ENCODE measurements at regions not wholly inside any gene's neighbourhood (a gene's known extent, or its start where the extent isn't known, plus 50 kb on each side); places are given as distances from the start of the nearest gene placed in this dataset.

DNA sequence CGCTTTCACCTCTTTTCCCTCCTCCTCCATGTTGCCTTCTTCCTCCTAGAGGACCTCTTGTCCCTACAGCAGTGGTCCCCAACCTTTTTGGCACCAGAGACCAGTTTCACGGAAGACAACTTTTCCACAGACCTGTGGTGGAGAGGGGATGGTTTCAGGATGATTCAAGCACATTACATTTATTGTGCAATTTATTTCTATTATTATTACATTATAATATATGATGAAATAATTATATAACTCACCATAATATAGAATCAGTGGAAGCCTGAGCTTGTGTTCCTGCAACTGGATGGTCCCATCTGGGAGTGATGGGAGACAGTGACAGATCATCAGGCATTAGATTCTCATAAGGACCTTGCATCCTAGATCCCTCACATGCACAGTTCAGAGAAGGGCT is 152.2 kb upstream of the NCKAP5 start:
- peaks cover 3% of the 10 kb centered on the region; the same call in 1 of the 2 replicates for H3K9me2 ChIP-seq (ENCODE audit: insufficient read depth)
- no peaks in the 10 kb centered on the region for H3K27me3 ChIP-seq (ENCODE audit: insufficient read depth)
- ATAC-seq (no peak), DNase-seq (ENCODE audit: low spot score) (no peak)
- no peaks in the 10 kb centered on the region for H3K36me3 ChIP-seq (ENCODE audit: insufficient read depth)
- no peaks in the 10 kb centered on the region for H3F3A ChIP-seq (replicated peaks; ENCODE audit: low read depth)
- TF ChIP-seq, protein P1, sequence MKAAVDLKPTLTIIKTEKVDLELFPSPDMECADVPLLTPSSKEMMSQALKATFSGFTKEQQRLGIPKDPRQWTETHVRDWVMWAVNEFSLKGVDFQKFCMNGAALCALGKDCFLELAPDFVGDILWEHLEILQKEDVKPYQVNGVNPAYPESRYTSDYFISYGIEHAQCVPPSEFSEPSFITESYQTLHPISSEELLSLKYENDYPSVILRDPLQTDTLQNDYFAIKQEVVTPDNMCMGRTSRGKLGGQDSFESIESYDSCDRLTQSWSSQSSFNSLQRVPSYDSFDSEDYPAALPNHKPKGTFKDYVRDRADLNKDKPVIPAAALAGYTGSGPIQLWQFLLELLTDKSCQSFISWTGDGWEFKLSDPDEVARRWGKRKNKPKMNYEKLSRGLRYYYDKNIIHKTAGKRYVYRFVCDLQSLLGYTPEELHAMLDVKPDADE (IDR thresholded peaks at IDR 0.05), result no peak
- TF ChIP-seq, protein P2, sequence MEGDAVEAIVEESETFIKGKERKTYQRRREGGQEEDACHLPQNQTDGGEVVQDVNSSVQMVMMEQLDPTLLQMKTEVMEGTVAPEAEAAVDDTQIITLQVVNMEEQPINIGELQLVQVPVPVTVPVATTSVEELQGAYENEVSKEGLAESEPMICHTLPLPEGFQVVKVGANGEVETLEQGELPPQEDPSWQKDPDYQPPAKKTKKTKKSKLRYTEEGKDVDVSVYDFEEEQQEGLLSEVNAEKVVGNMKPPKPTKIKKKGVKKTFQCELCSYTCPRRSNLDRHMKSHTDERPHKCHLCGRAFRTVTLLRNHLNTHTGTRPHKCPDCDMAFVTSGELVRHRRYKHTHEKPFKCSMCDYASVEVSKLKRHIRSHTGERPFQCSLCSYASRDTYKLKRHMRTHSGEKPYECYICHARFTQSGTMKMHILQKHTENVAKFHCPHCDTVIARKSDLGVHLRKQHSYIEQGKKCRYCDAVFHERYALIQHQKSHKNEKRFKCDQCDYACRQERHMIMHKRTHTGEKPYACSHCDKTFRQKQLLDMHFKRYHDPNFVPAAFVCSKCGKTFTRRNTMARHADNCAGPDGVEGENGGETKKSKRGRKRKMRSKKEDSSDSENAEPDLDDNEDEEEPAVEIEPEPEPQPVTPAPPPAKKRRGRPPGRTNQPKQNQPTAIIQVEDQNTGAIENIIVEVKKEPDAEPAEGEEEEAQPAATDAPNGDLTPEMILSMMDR (conservative IDR thresholded peaks at IDR 0.05; ENCODE audit: low read depth in 2 of 2), result no peak
- TF ChIP-seq CREB1 (CRISPR knock-in tag; IDR thresholded peaks at IDR 0.05; ENCODE audit: low read depth) (no peak), POLR2AphosphoS5 (IDR thresholded peaks at IDR 0.05; ENCODE audit: low read depth) (no peak), EZH2phosphoT487 (IDR thresholded peaks at IDR 0.05; ENCODE audit: unreplicated experiment) (no peak), ZNF114 (CRISPR knock-in tag; IDR thresholded peaks at IDR 0.05) (no peak), NANOG (IDR thresholded peaks at IDR 0.05; ENCODE audit: borderline replicate concordance) (no peak)
- Mint-ChIP-seq H3K36me3 (ENCODE audit: low read depth) (no peaks in the 10 kb centered on the region), H3K9me3 (peaks cover 11% of the 10 kb centered on the region; the same call in 1 of the 3 replicates), H3K4me3 (no peak overlapping the region), H3K27ac (no peak overlapping the region), H3K27me3 (ENCODE audit: insufficient read depth, low read depth, poor library complexity) (no peaks in the 10 kb centered on the region), H3K4me1 (no peaks in the 10 kb centered on the region; the same call in 2 of the 3 replicates)
- H3K4me2 ChIP-seq, result no peak overlapping the region
- H3K4me3 ChIP-seq, result no peak overlapping the region
- no peaks in the 10 kb centered on the region for H3K79me2 ChIP-seq (replicated peaks; ENCODE audit: insufficient read depth)
- H2AFZ ChIP-seq, result no peak overlapping the region
- no peak overlapping the region for H3K27ac ChIP-seq (ENCODE audit: low read depth)
- H4K20me1 ChIP-seq (replicated peaks; ENCODE audit: insufficient read depth), result no peaks in the 10 kb centered on the region
- no peaks in the 10 kb centered on the region for H3K4me1 ChIP-seq (ENCODE audit: insufficient read depth)

DNA sequence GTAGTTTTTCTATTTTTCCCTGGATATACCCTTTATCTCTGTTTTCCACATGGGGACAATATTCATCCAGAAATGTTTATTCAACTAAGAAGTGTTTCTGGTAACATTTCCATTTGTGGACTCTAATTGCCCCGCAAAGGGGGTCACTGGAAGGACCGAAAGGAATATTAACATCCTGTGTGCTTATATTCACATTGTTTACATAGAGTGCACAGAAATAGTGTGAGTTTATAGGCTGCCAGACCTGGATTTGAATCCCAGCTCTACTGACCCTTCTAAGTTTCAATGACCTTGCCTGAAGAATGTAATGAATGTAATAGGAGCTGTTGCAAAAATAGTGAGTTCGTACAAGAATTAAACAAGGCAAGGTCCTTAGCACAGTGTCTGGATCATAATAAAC is 152.9 kb upstream of the NCKAP5 start:
- no peak overlapping the region for H3K4me3 ChIP-seq
- H4K20me1 ChIP-seq (replicated peaks; ENCODE audit: insufficient read depth), result no peaks in the 10 kb centered on the region
- no peak overlapping the region for H2AFZ ChIP-seq
- Mint-ChIP-seq H3K9me3 (peaks cover 11% of the 10 kb centered on the region; the same call in 1 of the 3 replicates), H3K27ac (no peak overlapping the region), H3K4me3 (no peak overlapping the region), H3K27me3 (ENCODE audit: insufficient read depth, low read depth, poor library complexity) (no peaks in the 10 kb centered on the region), H3K4me1 (no peaks in the 10 kb centered on the region), H3K36me3 (ENCODE audit: low read depth) (no peaks in the 10 kb centered on the region)
- no peak overlapping the region for H3K27ac ChIP-seq (ENCODE audit: low read depth)
- no peaks in the 10 kb centered on the region for H3K27me3 ChIP-seq (ENCODE audit: insufficient read depth)
- H3K4me1 ChIP-seq (ENCODE audit: insufficient read depth), result no peaks in the 10 kb centered on the region
- ATAC-seq, result no peak
- H3K79me2 ChIP-seq (replicated peaks; ENCODE audit: insufficient read depth), result no peaks in the 10 kb centered on the region
- DNase-seq (ENCODE audit: low spot score), result no peak
- H3K36me3 ChIP-seq (ENCODE audit: insufficient read depth), result no peaks in the 10 kb centered on the region
- no peak overlapping the region for H3K4me2 ChIP-seq
- peaks cover 3% of the 10 kb centered on the region; the same call in 1 of the 2 replicates for H3K9me2 ChIP-seq (ENCODE audit: insufficient read depth)
- H3F3A ChIP-seq (replicated peaks; ENCODE audit: low read depth), result no peaks in the 10 kb centered on the region
- TF ChIP-seq NANOG (IDR thresholded peaks at IDR 0.05; ENCODE audit: borderline replicate concordance) (no peak), CREB1 (CRISPR knock-in tag; IDR thresholded peaks at IDR 0.05; ENCODE audit: low read depth) (no peak), EZH2 (IDR thresholded peaks at IDR 0.05; ENCODE audit: low read depth, unreplicated experiment) (no peak), STAT1 (IDR thresholded peaks at IDR 0.05; ENCODE audit: unreplicated experiment) (no peak), ZNF331 (CRISPR knock-in tag; IDR thresholded peaks at IDR 0.05; ENCODE audit: low read depth) (no peak), JUNB (IDR thresholded peaks at IDR 0.05; ENCODE audit: unreplicated experiment) (no peak), POLR2AphosphoS5 (IDR thresholded peaks at IDR 0.05; ENCODE audit: low read depth) (no peak), ZNF114 (CRISPR knock-in tag; IDR thresholded peaks at IDR 0.05) (no peak), EZH2phosphoT487 (IDR thresholded peaks at IDR 0.05; ENCODE audit: unreplicated experiment) (no peak)
- TF ChIP-seq, protein P3, sequence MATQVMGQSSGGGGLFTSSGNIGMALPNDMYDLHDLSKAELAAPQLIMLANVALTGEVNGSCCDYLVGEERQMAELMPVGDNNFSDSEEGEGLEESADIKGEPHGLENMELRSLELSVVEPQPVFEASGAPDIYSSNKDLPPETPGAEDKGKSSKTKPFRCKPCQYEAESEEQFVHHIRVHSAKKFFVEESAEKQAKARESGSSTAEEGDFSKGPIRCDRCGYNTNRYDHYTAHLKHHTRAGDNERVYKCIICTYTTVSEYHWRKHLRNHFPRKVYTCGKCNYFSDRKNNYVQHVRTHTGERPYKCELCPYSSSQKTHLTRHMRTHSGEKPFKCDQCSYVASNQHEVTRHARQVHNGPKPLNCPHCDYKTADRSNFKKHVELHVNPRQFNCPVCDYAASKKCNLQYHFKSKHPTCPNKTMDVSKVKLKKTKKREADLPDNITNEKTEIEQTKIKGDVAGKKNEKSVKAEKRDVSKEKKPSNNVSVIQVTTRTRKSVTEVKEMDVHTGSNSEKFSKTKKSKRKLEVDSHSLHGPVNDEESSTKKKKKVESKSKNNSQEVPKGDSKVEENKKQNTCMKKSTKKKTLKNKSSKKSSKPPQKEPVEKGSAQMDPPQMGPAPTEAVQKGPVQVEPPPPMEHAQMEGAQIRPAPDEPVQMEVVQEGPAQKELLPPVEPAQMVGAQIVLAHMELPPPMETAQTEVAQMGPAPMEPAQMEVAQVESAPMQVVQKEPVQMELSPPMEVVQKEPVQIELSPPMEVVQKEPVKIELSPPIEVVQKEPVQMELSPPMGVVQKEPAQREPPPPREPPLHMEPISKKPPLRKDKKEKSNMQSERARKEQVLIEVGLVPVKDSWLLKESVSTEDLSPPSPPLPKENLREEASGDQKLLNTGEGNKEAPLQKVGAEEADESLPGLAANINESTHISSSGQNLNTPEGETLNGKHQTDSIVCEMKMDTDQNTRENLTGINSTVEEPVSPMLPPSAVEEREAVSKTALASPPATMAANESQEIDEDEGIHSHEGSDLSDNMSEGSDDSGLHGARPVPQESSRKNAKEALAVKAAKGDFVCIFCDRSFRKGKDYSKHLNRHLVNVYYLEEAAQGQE (IDR thresholded peaks at IDR 0.05; ENCODE audit: unreplicated experiment), result no peak
- TF ChIP-seq, protein P1 (IDR thresholded peaks at IDR 0.05), result no peak
- TF ChIP-seq, protein P2 (conservative IDR thresholded peaks at IDR 0.05; ENCODE audit: low read depth in 2 of 2), result no peak

Data from GM23338 (cell line).